ENCODE measurements at regions not wholly inside any gene's neighbourhood (a gene's known extent, or its start where the extent isn't known, plus 50 kb on each side); places are given as distances from the start of the nearest gene placed in this dataset.

DNA sequence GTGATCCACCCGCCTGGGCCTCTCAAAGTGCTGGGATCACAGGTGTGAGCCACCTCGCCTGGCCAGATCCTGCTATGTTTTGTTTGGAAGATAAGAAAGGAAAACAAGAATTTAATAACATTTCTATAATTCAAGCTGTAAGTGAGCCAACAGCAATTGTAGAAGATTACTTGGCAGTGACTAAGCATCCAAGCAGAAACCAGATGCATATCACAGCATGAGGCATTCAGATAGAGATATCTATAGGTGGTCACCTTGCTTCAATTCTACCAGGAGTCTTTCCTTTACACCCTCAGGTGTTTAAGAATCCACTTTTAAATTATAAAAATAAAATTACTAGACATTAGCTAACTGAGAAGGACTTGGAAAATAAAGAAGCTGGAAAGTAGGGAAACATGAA lies 83.9 kb upstream of the ATF7IP start:
- DNase-seq, result no peak
- in situ Hi-C loops (cut with MboI; ENCODE audit: low sequenced_read_pairs in 4 of 4) (no loop called here), intact Hi-C loops (cut with DNase I; ENCODE audit: low total_unique reads) (no loop called here)
- Histone ChIP-seq H3K27me3 (no peaks in the 10 kb centered on the region), H3K4me3 (no peak overlapping the region), H3K4me1 (no peaks in the 10 kb centered on the region), H3K9me3 (no peaks in the 10 kb centered on the region), H3K36me3 (no peaks in the 10 kb centered on the region), H3K27ac (no peak overlapping the region)
- TF ChIP-seq, protein P1, sequence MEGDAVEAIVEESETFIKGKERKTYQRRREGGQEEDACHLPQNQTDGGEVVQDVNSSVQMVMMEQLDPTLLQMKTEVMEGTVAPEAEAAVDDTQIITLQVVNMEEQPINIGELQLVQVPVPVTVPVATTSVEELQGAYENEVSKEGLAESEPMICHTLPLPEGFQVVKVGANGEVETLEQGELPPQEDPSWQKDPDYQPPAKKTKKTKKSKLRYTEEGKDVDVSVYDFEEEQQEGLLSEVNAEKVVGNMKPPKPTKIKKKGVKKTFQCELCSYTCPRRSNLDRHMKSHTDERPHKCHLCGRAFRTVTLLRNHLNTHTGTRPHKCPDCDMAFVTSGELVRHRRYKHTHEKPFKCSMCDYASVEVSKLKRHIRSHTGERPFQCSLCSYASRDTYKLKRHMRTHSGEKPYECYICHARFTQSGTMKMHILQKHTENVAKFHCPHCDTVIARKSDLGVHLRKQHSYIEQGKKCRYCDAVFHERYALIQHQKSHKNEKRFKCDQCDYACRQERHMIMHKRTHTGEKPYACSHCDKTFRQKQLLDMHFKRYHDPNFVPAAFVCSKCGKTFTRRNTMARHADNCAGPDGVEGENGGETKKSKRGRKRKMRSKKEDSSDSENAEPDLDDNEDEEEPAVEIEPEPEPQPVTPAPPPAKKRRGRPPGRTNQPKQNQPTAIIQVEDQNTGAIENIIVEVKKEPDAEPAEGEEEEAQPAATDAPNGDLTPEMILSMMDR (IDR thresholded peaks at IDR 0.05 in 4 of 5, conservative IDR thresholded peaks at IDR 0.05 in 1 of 5), result no peak
- no peak for TF ChIP-seq POLR2A (IDR thresholded peaks at IDR 0.05)
- no peak for ATAC-seq

DNA sequence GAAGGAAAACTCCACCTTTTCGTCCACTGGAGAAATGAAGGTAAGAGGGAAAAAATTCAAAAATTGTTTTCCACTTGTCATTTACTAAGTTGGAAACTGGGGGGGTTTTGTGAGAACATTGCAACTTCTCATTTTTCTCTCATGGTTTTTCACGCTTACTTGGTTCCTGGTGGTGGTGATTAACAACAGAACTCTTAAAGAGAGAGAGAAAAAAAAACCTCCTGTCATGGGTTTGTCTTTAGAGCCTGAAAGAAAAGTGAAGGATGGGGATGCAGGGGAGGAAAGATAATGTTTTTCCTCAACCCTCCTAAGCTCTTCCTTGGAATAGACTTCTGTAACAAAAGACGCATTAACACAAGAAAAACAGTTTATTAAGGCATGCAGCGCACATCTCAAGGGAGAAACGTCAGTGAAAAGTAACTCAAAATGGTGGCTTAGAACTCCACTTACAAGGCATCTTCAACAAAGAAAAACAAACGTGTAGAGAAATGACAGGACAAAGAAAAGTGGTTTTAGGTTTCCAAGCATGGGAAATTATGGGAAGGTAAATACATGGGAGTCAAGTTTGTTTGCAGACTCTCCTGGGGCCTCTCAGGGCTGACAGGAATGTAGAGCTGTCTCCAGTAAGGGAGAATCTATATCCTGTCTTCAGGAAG lies 81.9 kb upstream of the ATF7IP start:
- intact Hi-C loops (cut with DNase I; ENCODE audit: low total_unique reads), result no loop called here

DNA sequence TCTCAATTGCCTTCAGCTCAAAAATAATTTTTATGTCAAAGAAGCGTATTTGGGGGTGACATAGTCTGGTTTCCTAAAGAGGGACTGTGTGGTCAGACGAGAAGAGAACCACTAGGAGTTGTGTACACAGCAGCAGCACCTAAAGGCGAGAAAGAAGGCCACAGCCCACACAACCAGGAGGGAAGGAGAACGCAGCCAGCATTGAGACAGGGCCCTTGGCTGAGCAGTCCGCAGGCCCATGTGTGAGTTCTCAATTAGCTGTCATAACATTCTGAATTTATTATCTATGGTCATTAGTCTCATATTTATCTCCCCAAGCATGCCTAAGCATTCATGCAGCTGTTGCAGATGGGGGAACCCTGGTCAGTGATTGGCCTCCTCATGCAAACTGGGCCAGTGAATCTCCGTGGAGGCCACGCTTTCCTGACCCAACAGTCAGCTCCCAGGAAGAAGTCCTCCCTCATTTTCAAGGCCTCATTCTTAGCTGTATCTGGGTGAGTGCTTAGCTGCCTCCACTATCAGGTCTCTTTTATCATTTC lies 81.2 kb upstream of the ATF7IP start:
- Histone ChIP-seq H3K27ac (no peak overlapping the region), H3K4me3 (no peak overlapping the region), H3K9me3 (no peaks in the 10 kb centered on the region), H3K36me3 (no peaks in the 10 kb centered on the region), H3K4me1 (no peaks in the 10 kb centered on the region), H3K27me3 (no peaks in the 10 kb centered on the region)
- DNase-seq (no peak), ATAC-seq (no peak)
- TF ChIP-seq, protein P1 (IDR thresholded peaks at IDR 0.05 in 4 of 5, conservative IDR thresholded peaks at IDR 0.05 in 1 of 5), result no peak
- TF ChIP-seq POLR2A (IDR thresholded peaks at IDR 0.05), result no peak
- intact Hi-C loops (cut with DNase I; ENCODE audit: low total_unique reads) (no loop called here), in situ Hi-C loops (cut with MboI; ENCODE audit: low sequenced_read_pairs in 4 of 4) (no loop called here)

More for the DNA sequence above, 81.9 kb upstream of the ATF7IP start:
- Histone ChIP-seq H3K4me3 (no peak overlapping the region), H3K9me3 (no peaks in the 10 kb centered on the region), H3K27ac (no peak overlapping the region), H3K36me3 (no peaks in the 10 kb centered on the region), H3K27me3 (no peaks in the 10 kb centered on the region), H3K4me1 (no peaks in the 10 kb centered on the region)
- no peak for DNase-seq
- TF ChIP-seq POLR2A (IDR thresholded peaks at IDR 0.05), result no peak
- TF ChIP-seq, protein P1 (IDR thresholded peaks at IDR 0.05 in 4 of 5, conservative IDR thresholded peaks at IDR 0.05 in 1 of 5), result no peak
- in situ Hi-C loops (cut with MboI; ENCODE audit: low sequenced_read_pairs in 4 of 4), result no loop called here
- ATAC-seq, result no peak

DNA sequence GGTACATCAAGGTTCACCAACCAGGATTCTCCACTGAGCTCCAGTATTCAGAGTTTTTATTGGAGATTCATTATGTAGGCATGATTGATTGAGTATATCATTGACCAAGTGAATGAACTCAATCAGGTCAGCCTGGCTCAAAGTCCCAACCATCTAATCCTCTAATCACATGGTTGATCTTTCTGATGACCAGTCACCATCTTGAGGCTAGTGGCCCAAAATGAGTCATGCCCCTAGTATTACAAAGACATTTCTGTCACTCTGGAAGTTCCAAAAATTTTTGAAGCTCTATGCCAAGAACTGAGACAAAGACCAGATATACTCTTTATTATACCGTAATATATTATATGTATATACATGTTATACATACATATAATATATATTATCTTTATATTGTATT lies 75.9 kb upstream of the ATF7IP start:
- intact Hi-C loops (cut with DNase I; ENCODE audit: low total_unique reads), result no loop called here
- Histone ChIP-seq H3K27ac (no peak overlapping the region), H3K4me3 (no peak overlapping the region), H3K4me1 (no peaks in the 10 kb centered on the region), H3K9me3 (no peaks in the 10 kb centered on the region), H3K27me3 (no peaks in the 10 kb centered on the region), H3K36me3 (no peaks in the 10 kb centered on the region)
- TF ChIP-seq, protein P1 (IDR thresholded peaks at IDR 0.05 in 4 of 5, conservative IDR thresholded peaks at IDR 0.05 in 1 of 5), result no peak
- no peak for TF ChIP-seq POLR2A (IDR thresholded peaks at IDR 0.05)
- in situ Hi-C loops (cut with MboI; ENCODE audit: low sequenced_read_pairs in 4 of 4), result no loop called here
- DNase-seq (no peak), ATAC-seq (no peak)

DNA sequence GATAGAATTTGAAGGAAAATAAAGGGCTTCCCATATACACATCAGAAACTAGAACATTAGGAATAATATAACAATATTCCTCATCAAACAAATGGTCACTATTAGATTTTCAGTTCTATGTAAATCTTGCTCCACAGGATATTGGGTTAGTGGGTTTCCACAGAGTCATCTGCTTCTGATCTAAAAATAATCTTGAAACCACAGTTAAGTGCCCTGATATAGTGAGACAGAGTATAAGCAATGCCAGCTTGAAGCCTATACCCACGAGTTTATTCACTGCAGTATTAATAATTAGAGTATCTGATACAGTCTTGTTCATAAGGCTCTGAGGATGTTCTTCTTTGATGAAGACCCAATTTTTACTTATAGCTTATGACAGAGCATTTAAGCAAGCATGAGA lies 74.5 kb upstream of the ATF7IP start:
- Histone ChIP-seq H3K36me3 (no peaks in the 10 kb centered on the region), H3K9me3 (no peaks in the 10 kb centered on the region), H3K27ac (no peak overlapping the region), H3K27me3 (no peaks in the 10 kb centered on the region), H3K4me3 (no peak overlapping the region), H3K4me1 (no peaks in the 10 kb centered on the region)
- in situ Hi-C loops (cut with MboI; ENCODE audit: low sequenced_read_pairs in 4 of 4) (no loop called here), intact Hi-C loops (cut with DNase I; ENCODE audit: low total_unique reads) (no loop called here)
- TF ChIP-seq POLR2A (IDR thresholded peaks at IDR 0.05), result no peak
- TF ChIP-seq, protein P1 (IDR thresholded peaks at IDR 0.05 in 4 of 5, conservative IDR thresholded peaks at IDR 0.05 in 1 of 5), result no peak
- DNase-seq (no peak), ATAC-seq (no peak)
